ENCODE measurements at regions not wholly inside any gene's neighbourhood (a gene's known extent, or its start where the extent isn't known, plus 50 kb on each side); places are given as distances from the start of the nearest gene placed in this dataset.

DNA sequence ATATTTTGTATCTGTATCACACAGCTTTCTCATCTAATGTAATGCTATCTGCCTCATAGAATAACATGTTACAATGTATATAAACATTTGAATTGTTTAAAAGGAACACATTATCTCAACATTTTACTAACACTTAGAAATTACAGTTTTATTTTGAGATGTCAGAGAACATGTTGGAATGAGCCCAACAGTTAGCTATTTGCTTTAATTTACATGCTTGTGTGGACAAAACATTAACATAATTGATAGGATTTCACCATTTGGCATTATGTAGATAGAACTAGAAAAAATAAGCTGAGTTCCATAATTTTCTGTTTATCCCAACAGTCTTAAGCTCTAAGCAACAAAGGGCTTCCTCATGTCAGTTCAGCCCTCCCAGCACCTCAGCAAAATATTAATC is 330.9 kb downstream of the LMBRD1 start:
- no peak overlapping the region for H3K4me2 ChIP-seq
- no peak overlapping the region for H3K4me3 Mint-ChIP-seq
- H3K27ac Mint-ChIP-seq: no peak overlapping the region
- H3K9me3 Mint-ChIP-seq: peaks cover 14% of the 10 kb centered on the region
- no peaks in the 10 kb centered on the region for H3K36me3 Mint-ChIP-seq (ENCODE audit: low read depth)
- no peaks in the 10 kb centered on the region for H3K79me2 ChIP-seq (replicated peaks; ENCODE audit: insufficient read depth)
- no peaks in the 10 kb centered on the region for H3K4me1 ChIP-seq (ENCODE audit: insufficient read depth)
- no peak overlapping the region for H2AFZ ChIP-seq
- no peaks in the 10 kb centered on the region for H3K36me3 ChIP-seq (ENCODE audit: insufficient read depth)
- no peak for ATAC-seq
- H3K27me3 ChIP-seq (ENCODE audit: insufficient read depth): no peaks in the 10 kb centered on the region
- TF ChIP-seq CREB1 (CRISPR knock-in tag; IDR thresholded peaks at IDR 0.05; ENCODE audit: low read depth): no peak
- TF ChIP-seq ZNF331 (CRISPR knock-in tag; IDR thresholded peaks at IDR 0.05; ENCODE audit: low read depth): no peak
- TF ChIP-seq JUNB (IDR thresholded peaks at IDR 0.05; ENCODE audit: unreplicated experiment): no peak
- TF ChIP-seq EZH2phosphoT487 (IDR thresholded peaks at IDR 0.05; ENCODE audit: unreplicated experiment): no peak
- TF ChIP-seq NANOG (IDR thresholded peaks at IDR 0.05; ENCODE audit: borderline replicate concordance): no peak
- no peak for TF ChIP-seq ZNF114 (CRISPR knock-in tag; IDR thresholded peaks at IDR 0.05)
- no peak for TF ChIP-seq EZH2 (IDR thresholded peaks at IDR 0.05; ENCODE audit: low read depth, unreplicated experiment)
- TF ChIP-seq, protein P1, sequence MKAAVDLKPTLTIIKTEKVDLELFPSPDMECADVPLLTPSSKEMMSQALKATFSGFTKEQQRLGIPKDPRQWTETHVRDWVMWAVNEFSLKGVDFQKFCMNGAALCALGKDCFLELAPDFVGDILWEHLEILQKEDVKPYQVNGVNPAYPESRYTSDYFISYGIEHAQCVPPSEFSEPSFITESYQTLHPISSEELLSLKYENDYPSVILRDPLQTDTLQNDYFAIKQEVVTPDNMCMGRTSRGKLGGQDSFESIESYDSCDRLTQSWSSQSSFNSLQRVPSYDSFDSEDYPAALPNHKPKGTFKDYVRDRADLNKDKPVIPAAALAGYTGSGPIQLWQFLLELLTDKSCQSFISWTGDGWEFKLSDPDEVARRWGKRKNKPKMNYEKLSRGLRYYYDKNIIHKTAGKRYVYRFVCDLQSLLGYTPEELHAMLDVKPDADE (IDR thresholded peaks at IDR 0.05): no peak
- TF ChIP-seq POLR2AphosphoS5 (IDR thresholded peaks at IDR 0.05; ENCODE audit: low read depth): no peak
- no peak for TF ChIP-seq STAT1 (IDR thresholded peaks at IDR 0.05; ENCODE audit: unreplicated experiment)
- TF ChIP-seq, protein P2, sequence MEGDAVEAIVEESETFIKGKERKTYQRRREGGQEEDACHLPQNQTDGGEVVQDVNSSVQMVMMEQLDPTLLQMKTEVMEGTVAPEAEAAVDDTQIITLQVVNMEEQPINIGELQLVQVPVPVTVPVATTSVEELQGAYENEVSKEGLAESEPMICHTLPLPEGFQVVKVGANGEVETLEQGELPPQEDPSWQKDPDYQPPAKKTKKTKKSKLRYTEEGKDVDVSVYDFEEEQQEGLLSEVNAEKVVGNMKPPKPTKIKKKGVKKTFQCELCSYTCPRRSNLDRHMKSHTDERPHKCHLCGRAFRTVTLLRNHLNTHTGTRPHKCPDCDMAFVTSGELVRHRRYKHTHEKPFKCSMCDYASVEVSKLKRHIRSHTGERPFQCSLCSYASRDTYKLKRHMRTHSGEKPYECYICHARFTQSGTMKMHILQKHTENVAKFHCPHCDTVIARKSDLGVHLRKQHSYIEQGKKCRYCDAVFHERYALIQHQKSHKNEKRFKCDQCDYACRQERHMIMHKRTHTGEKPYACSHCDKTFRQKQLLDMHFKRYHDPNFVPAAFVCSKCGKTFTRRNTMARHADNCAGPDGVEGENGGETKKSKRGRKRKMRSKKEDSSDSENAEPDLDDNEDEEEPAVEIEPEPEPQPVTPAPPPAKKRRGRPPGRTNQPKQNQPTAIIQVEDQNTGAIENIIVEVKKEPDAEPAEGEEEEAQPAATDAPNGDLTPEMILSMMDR (conservative IDR thresholded peaks at IDR 0.05; ENCODE audit: low read depth in 2 of 2): no peak
- TF ChIP-seq, protein P3, sequence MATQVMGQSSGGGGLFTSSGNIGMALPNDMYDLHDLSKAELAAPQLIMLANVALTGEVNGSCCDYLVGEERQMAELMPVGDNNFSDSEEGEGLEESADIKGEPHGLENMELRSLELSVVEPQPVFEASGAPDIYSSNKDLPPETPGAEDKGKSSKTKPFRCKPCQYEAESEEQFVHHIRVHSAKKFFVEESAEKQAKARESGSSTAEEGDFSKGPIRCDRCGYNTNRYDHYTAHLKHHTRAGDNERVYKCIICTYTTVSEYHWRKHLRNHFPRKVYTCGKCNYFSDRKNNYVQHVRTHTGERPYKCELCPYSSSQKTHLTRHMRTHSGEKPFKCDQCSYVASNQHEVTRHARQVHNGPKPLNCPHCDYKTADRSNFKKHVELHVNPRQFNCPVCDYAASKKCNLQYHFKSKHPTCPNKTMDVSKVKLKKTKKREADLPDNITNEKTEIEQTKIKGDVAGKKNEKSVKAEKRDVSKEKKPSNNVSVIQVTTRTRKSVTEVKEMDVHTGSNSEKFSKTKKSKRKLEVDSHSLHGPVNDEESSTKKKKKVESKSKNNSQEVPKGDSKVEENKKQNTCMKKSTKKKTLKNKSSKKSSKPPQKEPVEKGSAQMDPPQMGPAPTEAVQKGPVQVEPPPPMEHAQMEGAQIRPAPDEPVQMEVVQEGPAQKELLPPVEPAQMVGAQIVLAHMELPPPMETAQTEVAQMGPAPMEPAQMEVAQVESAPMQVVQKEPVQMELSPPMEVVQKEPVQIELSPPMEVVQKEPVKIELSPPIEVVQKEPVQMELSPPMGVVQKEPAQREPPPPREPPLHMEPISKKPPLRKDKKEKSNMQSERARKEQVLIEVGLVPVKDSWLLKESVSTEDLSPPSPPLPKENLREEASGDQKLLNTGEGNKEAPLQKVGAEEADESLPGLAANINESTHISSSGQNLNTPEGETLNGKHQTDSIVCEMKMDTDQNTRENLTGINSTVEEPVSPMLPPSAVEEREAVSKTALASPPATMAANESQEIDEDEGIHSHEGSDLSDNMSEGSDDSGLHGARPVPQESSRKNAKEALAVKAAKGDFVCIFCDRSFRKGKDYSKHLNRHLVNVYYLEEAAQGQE (IDR thresholded peaks at IDR 0.05; ENCODE audit: unreplicated experiment): no peak
- TF ChIP-seq, protein P4, sequence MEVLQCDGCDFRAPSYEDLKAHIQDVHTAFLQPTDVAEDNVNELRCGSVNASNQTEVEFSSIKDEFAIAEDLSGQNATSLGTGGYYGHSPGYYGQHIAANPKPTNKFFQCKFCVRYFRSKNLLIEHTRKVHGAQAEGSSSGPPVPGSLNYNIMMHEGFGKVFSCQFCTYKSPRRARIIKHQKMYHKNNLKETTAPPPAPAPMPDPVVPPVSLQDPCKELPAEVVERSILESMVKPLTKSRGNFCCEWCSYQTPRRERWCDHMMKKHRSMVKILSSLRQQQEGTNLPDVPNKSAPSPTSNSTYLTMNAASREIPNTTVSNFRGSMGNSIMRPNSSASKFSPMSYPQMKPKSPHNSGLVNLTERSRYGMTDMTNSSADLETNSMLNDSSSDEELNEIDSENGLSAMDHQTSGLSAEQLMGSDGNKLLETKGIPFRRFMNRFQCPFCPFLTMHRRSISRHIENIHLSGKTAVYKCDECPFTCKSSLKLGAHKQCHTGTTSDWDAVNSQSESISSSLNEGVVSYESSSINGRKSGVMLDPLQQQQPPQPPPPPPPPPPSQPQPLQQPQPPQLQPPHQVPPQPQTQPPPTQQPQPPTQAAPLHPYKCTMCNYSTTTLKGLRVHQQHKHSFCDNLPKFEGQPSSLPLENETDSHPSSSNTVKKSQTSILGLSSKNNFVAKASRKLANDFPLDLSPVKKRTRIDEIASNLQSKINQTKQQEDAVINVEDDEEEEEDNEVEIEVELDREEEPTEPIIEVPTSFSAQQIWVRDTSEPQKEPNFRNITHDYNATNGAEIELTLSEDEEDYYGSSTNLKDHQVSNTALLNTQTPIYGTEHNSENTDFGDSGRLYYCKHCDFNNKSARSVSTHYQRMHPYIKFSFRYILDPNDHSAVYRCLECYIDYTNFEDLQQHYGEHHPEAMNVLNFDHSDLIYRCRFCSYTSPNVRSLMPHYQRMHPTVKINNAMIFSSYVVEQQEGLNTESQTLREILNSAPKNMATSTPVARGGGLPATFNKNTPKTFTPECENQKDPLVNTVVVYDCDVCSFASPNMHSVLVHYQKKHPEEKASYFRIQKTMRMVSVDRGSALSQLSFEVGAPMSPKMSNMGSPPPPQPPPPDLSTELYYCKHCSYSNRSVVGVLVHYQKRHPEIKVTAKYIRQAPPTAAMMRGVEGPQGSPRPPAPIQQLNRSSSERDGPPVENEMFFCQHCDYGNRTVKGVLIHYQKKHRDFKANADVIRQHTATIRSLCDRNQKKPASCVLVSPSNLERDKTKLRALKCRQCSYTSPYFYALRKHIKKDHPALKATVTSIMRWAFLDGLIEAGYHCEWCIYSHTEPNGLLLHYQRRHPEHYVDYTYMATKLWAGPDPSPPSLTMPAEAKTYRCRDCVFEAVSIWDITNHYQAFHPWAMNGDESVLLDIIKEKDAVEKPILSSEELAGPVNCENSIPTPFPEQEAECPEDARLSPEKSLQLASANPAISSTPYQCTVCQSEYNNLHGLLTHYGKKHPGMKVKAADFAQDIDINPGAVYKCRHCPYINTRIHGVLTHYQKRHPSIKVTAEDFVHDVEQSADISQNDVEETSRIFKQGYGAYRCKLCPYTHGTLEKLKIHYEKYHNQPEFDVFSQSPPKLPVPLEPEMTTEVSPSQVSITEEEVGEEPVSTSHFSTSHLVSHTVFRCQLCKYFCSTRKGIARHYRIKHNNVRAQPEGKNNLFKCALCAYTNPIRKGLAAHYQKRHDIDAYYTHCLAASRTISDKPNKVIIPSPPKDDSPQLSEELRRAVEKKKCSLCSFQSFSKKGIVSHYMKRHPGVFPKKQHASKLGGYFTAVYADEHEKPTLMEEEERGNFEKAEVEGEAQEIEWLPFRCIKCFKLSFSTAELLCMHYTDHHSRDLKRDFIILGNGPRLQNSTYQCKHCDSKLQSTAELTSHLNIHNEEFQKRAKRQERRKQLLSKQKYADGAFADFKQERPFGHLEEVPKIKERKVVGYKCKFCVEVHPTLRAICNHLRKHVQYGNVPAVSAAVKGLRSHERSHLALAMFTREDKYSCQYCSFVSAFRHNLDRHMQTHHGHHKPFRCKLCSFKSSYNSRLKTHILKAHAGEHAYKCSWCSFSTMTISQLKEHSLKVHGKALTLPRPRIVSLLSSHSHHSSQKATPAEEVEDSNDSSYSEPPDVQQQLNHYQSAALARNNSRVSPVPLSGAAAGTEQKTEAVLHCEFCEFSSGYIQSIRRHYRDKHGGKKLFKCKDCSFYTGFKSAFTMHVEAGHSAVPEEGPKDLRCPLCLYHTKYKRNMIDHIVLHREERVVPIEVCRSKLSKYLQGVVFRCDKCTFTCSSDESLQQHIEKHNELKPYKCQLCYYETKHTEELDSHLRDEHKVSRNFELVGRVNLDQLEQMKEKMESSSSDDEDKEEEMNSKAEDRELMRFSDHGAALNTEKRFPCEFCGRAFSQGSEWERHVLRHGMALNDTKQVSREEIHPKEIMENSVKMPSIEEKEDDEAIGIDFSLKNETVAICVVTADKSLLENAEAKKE (CRISPR knock-in tag; IDR thresholded peaks at IDR 0.05): no peak
- H3K9me2 ChIP-seq (ENCODE audit: insufficient read depth): no peaks in the 10 kb centered on the region
- DNase-seq (ENCODE audit: low spot score): no peak
- no peaks in the 10 kb centered on the region for H4K20me1 ChIP-seq (replicated peaks; ENCODE audit: insufficient read depth)
- H3K27me3 Mint-ChIP-seq (ENCODE audit: insufficient read depth, low read depth, poor library complexity): peaks cover 2% of the 10 kb centered on the region
- H3F3A ChIP-seq (replicated peaks; ENCODE audit: low read depth): no peaks in the 10 kb centered on the region
- H3K4me1 Mint-ChIP-seq: no peaks in the 10 kb centered on the region
- no peak overlapping the region for H3K4me3 ChIP-seq
- H3K27ac ChIP-seq (ENCODE audit: low read depth): no peak overlapping the region
